ENCODE measurements at regions not wholly inside any gene's neighbourhood (a gene's known extent, or its start where the extent isn't known, plus 50 kb on each side); places are given as distances from the start of the nearest gene placed in this dataset.

- no peaks in the 10 kb centered on the region for H3K27me3 ChIP-seq (ENCODE audit: insufficient read depth, low read length)
- DNase-seq (ENCODE audit: low read depth, low spot score), result no peak
- H3K4me3 ChIP-seq (replicated peaks in 1 of 2; ENCODE audit: low read depth in 1 of 2, low read length in 2 of 2), result no peak overlapping the region
- H4K20me1 ChIP-seq (ENCODE audit: insufficient read depth), result no peaks in the 10 kb centered on the region
- TF ChIP-seq ZBTB33 (IDR thresholded peaks at IDR 0.05; ENCODE audit: extremely low read depth, insufficient replicate concordance, low read length) (no peak), EGR1 (IDR thresholded peaks at IDR 0.05; ENCODE audit: low read depth) (no peak), SP1 (IDR thresholded peaks at IDR 0.05; ENCODE audit: low read depth) (no peak), CEBPB (IDR thresholded peaks at IDR 0.05; ENCODE audit: low read depth) (no peak), CTCF (IDR thresholded peaks at IDR 0.05 in 2 of 3, conservative IDR thresholded peaks at IDR 0.05 in 1 of 3; ENCODE audit: borderline replicate concordance in 1 of 3, insufficient read depth in 1 of 3, low read depth in 2 of 3, low read length in 2 of 3) (no peak), FOSL1 (IDR thresholded peaks at IDR 0.05; ENCODE audit: low read depth) (no peak), ELF1 (IDR thresholded peaks at IDR 0.05; ENCODE audit: borderline replicate concordance, low read depth) (no peak), EZH2 (IDR thresholded peaks at IDR 0.05) (no peak), ATF3 (IDR thresholded peaks at IDR 0.05) (no peak), EZH2phosphoT487 (IDR thresholded peaks at IDR 0.05; ENCODE audit: borderline replicate concordance) (no peak), CBX3 (IDR thresholded peaks at IDR 0.05; ENCODE audit: low read depth) (no peak), YY1 (IDR thresholded peaks at IDR 0.05; ENCODE audit: extremely low read depth, insufficient replicate concordance, low read depth, low read length) (no peak), SRF (IDR thresholded peaks at IDR 0.05; ENCODE audit: low read depth) (no peak), REST (IDR thresholded peaks at IDR 0.05; ENCODE audit: low read depth) (no peak)
- POLR2A ChIA-PET, result no interaction called here
- no TSS peak for BruUV-seq (replicated peaks)
- intact Hi-C loops (cut with micrococcal nuclease), result no loop called here
- ATAC-seq, result no peak
- H3K36me3 ChIP-seq (ENCODE audit: control insufficient read depth in 1 of 2, insufficient read depth in 2 of 2, low read length in 2 of 2), result no peaks in the 10 kb centered on the region; a peak in 1 of 4 replicates
- H3K9me3 ChIP-seq (ENCODE audit: control insufficient read depth in 1 of 2, insufficient read depth in 1 of 2, low read depth in 1 of 2, low read length in 2 of 2), result peaks cover 2 to 28% of the 10 kb centered on the region in 2 experiments; a peak in 2 of 4 replicates
- H3K9ac ChIP-seq (ENCODE audit: low read length), result no peak overlapping the region
- CTCF ChIA-PET, result no interaction called here
- no peaks in the 10 kb centered on the region for H3K79me2 ChIP-seq (ENCODE audit: insufficient read depth, low read length)
- no peaks in the 10 kb centered on the region for H3K4me1 ChIP-seq (ENCODE audit: control insufficient read depth in 1 of 2, insufficient read depth in 2 of 2, low read length in 2 of 2)
- H3K27ac ChIP-seq (ENCODE audit: low read depth, low read length), result no peak overlapping the region
- H3K9me2 ChIP-seq (ENCODE audit: insufficient read depth), result no peaks in the 10 kb centered on the region
- no peak overlapping the region for H3K4me2 ChIP-seq (ENCODE audit: low read length)
- RAD21 ChIA-PET (ENCODE audit: low non-redundant PET in 1 of 2, low total read pairs in 2 of 2, uncharacterized antibody in 2 of 2, unreplicated experiment in 2 of 2), result no interaction called here
- no peak overlapping the region for H2AFZ ChIP-seq (ENCODE audit: low read depth, low read length, poor library complexity, severe bottlenecking)
Observed at GRCh38 chr10:129199826-129200225, 267.2 kb upstream of the MGMT start.
